Myocyte (in vitro differentiated cells): ENCODE measurements at regions not wholly inside any gene's neighbourhood (a gene's known extent, or its start where the extent isn't known, plus 50 kb on each side); places are given as distances from the start of the nearest gene placed in this dataset.

Experiments
- DNase-seq: peaks from one replicate; pipeline ENCODE4 v3.0.0-alpha.2; 2012; ENCODE audit warnings: low read depth

- DNase-seq: no peak
These were observed 189.4 kb downstream of the RPS29 start for GRCh38 chr14:49396801-49397200.

GRCh38 chr14:49381778-49382177, 204.4 kb downstream of the RPS29 start:
- DNase-seq: no peak

- no peak for DNase-seq
These were observed 218.5 kb downstream of the RPS29 start for GRCh38 chr14:49367696-49368095.

GRCh38 chr14:49366416-49366815, 219.8 kb downstream of the RPS29 start:
- no peak for DNase-seq

DNA sequence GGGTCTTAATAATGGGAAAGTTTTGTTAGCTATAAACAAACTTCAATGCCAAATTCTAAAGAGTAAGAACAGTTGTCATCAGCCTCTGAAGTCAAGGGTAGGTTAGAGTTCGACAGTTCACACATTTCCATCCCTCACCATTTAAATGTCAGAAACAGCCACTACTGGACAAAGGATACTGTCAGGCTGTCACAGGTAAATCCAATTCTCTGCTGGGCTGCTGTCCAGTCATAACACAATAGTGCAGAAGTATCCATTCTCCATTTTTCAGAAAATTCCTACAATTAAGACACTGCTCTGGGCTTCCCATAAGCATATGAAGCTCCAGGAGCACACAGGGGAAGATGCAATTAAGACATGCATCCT, 221.4 kb downstream of the RPS29 start:
- no peak for DNase-seq

DNA sequence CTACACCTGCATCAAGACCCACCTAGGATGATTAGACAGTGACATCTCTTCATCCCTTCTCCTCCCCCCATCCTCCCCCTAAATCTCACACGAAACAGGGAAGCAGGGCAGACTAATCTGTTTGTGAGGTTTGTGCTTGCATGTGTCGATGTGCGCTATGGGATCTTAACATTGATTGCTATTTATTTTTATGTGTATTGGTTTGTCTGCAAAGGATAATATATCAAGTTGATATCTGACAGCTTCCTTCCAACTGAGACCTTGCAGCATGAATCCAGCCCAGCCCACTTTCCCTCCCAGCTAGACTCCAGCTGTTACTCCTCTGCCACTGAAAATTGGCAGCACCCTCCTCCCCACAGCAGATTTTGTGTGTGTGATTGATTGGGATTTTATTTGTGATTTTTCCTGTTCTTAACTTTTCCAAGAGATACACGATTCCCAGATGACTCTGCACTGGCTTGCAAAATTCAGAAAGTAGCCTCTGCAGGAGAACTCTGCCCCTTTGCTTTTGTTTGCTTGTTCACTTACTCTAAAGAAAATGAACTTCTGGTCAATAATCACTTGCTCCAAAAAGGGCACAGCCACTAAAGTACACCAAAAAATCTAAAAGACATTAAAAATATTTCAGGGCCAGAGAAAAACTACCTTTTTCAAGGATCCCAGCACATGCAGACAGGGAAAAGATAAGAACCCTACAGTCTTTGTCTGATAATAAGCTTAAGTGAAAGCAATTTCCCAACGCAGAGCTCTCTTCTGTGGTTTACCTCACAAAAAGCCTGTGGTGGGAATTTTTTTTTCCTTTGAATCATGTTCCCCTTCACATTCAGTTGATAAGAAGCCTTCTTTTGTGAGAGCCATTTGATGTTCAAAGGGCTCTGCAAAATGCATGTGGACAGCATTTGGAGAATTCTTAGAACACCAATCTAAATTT, 222.1 kb downstream of the RPS29 start:
- no peak for DNase-seq

GRCh38 chr14:49362916-49363315, 223.3 kb downstream of the RPS29 start:
- DNase-seq: no peak

GRCh38 chr14:49339130-49339529, 247.1 kb downstream of the RPS29 start:
- no peak for DNase-seq

DNA sequence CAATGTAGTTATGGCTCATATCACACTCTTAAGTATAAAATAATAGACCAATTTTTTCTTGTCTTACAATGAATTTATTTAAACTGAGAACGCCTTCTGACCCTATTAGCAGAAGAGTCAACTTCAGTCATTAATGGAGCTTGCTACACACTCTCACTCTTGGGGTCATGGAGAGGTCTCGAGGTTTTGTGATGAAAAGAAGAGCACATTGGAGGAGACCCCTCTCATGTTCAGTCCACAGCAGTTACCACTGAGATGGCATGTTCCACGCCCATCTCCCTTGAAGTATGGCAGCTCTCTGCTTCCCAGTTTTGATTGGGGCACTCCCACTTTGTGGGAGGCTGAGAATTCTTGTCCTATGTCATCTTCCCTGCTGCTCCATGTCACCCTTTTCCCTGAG, 266.4 kb downstream of the RPS29 start:
- no peak for DNase-seq

GRCh38 chr14:49315570-49315969, 270.6 kb downstream of the RPS29 start:
- DNase-seq: no peak

- DNase-seq: no peak
These were observed 271.4 kb downstream of the RPS29 start for GRCh38 chr14:49314737-49315136.

DNA sequence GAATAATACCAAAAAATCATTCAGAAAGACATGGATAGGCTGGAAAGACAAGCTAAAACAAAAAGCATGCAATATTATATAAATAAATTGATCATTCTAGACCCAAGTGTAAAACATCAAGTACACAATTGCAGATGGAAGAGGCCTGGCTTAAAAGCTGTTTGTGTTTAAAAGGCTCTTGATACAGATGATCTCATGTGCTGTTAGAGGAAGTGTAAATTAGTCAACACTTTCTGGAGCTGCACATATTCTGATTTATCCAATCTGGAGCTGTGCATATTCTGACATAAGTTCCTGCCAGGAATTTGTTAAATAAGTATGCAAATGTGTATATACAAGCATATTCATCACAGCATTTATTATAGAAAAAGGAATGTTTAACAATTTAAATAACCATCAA, 273.1 kb downstream of the RPS29 start:
- no peak for DNase-seq

DNA sequence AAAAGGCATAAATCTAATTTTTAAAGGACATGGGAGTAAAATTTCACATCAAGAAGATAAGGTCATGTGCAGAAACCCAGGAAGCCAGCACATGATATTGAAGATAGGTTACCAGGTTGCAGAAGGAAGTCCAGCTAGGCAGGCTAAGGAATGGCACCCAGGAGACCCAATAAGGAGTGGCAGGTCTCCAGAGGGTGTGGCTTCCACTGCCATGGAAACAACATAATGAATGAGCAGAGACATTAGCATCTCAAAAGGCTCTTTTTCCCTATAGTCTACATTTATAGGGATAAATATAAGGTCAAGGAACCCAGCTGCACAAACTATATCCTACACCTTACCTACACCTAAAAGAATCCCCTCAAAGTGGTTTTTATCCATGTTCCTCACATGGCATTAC, 275.9 kb downstream of the RPS29 start:
- DNase-seq: no peak

DNA sequence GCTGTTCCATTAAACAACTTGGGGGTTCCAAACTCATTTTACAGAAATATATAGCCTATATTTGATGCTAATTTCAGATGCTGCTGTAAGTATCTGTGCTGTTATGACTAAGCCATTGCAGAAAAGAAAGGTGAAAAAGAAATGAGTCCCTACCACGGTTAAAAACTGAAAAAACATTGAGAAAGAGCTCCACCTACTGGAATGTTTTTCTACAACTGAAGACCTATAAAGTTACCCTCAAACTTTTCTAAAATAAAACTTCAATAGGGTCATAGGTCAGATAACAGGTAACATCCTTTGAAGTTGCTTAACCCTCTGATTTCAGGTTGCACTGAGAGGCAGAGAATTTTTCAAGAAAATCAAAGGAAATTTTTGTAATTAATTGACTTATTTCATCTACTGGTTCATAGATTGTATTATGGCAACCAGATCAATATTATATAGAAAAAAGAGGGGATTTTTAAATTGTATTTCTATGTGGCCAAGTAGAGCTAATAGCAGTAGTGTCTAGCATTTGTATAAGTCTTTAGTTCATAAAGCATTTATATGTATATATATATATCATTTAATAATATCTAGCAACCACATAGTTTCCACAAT, 279.9 kb downstream of the RPS29 start:
- peak; percentile 9 for DNase-seq

GRCh38 chr14:49303946-49304516, 282.1 kb downstream of the RPS29 start:
- DNase-seq: peak; percentile 40

- DNase-seq: no peak
These were observed 289.1 kb downstream of the RPS29 start for GRCh38 chr14:49297102-49297501.

GRCh38 chr14:49294621-49295148, 291.5 kb downstream of the RPS29 start:
- no peak for DNase-seq

DNA sequence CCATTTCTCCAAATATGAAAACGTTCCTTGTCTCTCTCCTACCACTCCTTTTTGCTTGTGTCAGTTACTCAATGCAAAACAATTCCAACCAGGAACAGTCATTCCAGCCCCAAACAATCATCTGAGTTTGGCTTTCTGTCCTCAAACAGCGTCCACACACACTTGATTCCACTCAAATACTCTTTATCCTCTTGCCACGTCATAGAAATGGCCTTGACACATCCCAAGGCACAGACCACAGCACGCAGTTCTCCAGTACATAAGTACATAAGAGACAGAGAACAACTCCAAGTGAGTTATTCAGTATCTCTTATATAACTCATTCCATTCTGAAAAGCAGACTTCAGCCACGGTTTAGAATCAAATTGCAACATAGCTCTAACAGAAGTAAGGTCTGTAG, 299.2 kb downstream of the RPS29 start:
- DNase-seq: no peak

DNA sequence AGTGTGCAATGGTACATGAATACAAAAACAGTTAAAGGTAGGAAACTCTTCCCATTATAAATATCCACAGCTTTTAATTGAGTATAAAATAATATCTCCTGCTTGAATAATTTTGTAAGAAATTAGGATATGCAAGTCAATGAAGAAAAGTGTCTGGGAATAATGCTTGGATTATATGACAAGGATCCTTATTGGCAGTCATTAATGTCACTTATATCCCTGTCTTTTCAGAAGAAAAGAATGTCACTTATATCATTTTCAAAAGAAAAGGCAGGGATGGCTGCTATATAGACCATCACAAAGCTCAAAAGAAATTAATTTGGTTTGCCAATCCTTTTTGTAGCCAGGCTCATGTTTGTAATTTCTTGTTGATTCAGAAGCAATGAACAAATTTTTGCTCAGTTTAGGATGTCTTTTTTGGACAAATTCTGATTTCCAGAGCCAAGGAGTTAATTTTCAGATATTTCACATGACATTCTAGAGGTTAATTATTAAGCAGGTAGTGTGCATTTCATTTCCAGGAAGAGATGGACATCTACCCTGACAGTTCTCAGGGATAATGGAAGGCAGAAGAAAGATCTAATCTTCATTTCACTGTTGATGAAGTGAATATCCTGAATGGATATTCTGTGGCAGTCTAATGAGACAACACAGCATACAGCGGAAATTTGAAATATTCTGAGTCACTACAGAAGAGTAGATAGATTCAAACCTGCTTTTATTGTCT, 299.8 kb downstream of the RPS29 start:
- no peak for DNase-seq

DNA sequence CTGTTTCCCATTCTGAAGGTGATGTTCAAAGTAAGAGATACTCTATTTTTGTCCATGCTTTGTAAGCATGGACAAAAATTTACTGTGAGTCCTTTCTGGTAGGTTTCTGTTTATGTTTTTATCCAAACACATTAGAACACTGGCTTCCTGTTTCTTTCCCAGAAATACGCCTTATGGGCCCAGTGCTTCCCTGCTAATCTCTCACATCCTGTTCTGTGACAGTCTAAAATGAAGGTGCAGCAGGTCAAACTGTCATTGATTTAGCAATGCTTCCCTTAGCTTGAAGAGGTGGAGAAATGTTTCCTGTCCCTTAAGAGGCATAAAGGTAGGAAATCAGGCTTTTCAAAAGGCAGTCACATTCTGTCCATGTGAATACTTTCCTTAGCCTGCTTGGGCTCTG, 305.6 kb downstream of the RPS29 start:
- DNase-seq: no peak

GRCh38 chr14:49250517-49250916, 335.7 kb downstream of the RPS29 start:
- no peak for DNase-seq

DNA sequence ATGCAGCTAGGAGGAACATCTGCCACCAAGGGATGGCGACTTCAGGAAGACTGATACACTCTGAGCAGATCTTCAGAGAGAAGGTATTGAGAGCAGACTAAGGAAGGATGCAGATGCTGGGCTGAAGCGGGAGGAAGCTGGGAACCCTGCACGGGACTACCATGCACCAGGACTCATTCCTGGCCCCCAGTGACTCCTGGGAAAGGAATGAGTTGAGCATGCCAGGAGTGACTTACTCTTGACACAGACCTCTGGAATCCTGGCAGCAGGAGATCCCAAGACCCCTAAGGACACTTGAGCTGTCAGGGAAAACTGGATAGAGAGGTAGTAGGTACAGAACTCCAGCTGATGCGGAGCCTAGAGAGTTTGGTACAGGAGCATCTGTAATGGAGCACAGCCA, 336.1 kb downstream of the RPS29 start:
- DNase-seq: no peak
